KMS-11 (cell line): ENCODE measurements at regions not wholly inside any gene's neighbourhood (a gene's known extent, or its start where the extent isn't known, plus 50 kb on each side); places are given as distances from the start of the nearest gene placed in this dataset.

Experiments used
- H2AFZ ChIP-seq: fragments of 200-600 bp; sonication (generic); 2 replicates; pipeline ENCODE4 v1.6.1; 2016; ENCODE audit warnings: antibody characterized with exemption, mixed run types, low read depth
- H3K27ac ChIP-seq: fragments of 200-600 bp; sonication (generic); 2 replicates; pipeline ENCODE4 v1.6.1; 2016; ENCODE audit warnings: mild to moderate bottlenecking, mixed run types
- H3K27me3 ChIP-seq: fragments of 200-600 bp; sonication (generic); 2 replicates; pipeline ENCODE4 v1.6.1; 2017; ENCODE audit warnings: mild to moderate bottlenecking, low read depth, mixed run types, moderate library complexity; ENCODE audit not compliant: insufficient read depth
- H3K36me3 ChIP-seq: fragments of 200-600 bp; sonication (generic); 2 replicates; pipeline ENCODE4 v1.6.1; 2017; ENCODE audit warnings: mild to moderate bottlenecking, mixed run types; ENCODE audit not compliant: insufficient read depth
- H3K4me1 ChIP-seq: fragments of 200-600 bp; sonication (generic); 2 replicates; pipeline ENCODE4 v1.6.1; 2016; ENCODE audit warnings: mild to moderate bottlenecking, low read depth, mixed run types; ENCODE audit not compliant: poor library complexity, severe bottlenecking
- H3K4me2 ChIP-seq: fragments of 200-600 bp; sonication (generic); 2 replicates; pipeline ENCODE4 v1.7.0; 2016; ENCODE audit warnings: mild to moderate bottlenecking, mixed run types
- H3K4me3 ChIP-seq: fragments of 200-600 bp; sonication (generic); IDR thresholded peaks from 2 replicates; pipeline ENCODE4 v1.6.1; 2017; ENCODE audit warnings: low read depth, low read length, mixed read lengths; ENCODE audit not compliant: insufficient read depth
- H3K79me2 ChIP-seq: fragments of 200-600 bp; sonication (generic); 2 replicates; pipeline ENCODE4 v1.6.1; 2016; ENCODE audit warnings: low read depth, mixed run types; ENCODE audit not compliant: insufficient read depth
- H3K9ac ChIP-seq: fragments of 200-600 bp; sonication (generic); 2 replicates; pipeline ENCODE4 v1.6.1; 2016; ENCODE audit warnings: mild to moderate bottlenecking, mixed run types
- H4K20me1 ChIP-seq: fragments of 200-600 bp; sonication (generic); 2 replicates; pipeline ENCODE4 v1.6.1; 2016; ENCODE audit warnings: mild to moderate bottlenecking, mixed run types; ENCODE audit not compliant: insufficient read depth
- TF ChIP-seq, protein P1 (sequence below): fragments of 200-600 bp; sonication (generic); conservative IDR thresholded peaks from 2 replicates; pipeline ENCODE4 v1.6.1; 2017; ENCODE audit warnings: low read depth, mild to moderate bottlenecking, antibody characterized with exemption, low read length, moderate library complexity, mixed read lengths

DNA sequence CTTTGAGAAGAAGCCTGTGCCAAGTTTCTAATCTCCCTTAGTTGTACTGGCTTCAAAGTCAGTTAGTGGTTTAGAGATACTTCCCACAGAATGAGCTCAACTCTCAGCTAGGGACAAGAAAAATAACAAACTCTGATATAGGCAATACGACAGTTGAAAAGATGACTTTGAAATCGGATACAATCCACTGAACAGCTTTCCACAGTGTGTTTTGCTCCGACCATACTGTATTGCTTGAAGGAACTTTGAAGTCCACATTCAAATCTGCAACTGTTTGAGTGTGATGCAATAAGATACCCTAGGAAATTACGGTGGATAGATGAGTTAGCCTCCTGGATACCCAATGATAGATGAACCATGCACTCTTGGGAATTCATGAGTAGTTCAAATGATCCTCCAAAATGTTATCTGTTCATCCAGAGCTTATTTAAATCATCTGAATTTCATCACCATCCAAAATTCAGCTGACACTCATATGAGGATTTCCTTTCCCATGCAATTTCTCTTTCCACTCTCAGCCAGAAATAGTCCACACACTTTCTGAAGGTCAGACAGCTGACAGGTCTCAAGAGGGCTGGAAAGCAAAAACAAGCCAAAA lies 443.8 kb downstream of the HAO1 start:
- H2AFZ ChIP-seq: no peak overlapping the region

DNA sequence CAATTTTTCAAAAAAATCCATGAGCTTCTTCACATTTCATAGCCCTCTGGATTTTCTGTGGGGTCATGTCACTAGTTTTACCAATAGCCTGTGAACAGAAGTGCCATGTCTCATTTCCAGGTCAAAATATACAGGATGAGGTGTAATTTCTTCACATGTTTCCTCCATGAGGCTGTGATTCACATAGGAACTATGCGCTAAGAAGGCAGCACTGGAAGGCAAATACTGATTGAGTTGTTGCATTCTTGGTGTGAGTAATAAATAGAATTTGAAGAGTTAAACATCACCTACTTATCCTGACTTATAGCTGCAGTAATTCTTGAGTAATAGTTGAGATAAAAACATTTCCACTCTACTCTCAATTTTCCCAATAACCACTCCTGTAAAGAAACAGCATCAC lies 442.3 kb downstream of the HAO1 start:
- no peaks in the 10 kb centered on the region for H3K36me3 ChIP-seq
- no peaks in the 10 kb centered on the region for H3K79me2 ChIP-seq
- no peak overlapping the region for H3K27ac ChIP-seq
- TF ChIP-seq, protein P1, sequence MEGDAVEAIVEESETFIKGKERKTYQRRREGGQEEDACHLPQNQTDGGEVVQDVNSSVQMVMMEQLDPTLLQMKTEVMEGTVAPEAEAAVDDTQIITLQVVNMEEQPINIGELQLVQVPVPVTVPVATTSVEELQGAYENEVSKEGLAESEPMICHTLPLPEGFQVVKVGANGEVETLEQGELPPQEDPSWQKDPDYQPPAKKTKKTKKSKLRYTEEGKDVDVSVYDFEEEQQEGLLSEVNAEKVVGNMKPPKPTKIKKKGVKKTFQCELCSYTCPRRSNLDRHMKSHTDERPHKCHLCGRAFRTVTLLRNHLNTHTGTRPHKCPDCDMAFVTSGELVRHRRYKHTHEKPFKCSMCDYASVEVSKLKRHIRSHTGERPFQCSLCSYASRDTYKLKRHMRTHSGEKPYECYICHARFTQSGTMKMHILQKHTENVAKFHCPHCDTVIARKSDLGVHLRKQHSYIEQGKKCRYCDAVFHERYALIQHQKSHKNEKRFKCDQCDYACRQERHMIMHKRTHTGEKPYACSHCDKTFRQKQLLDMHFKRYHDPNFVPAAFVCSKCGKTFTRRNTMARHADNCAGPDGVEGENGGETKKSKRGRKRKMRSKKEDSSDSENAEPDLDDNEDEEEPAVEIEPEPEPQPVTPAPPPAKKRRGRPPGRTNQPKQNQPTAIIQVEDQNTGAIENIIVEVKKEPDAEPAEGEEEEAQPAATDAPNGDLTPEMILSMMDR: no peak
- H3K4me2 ChIP-seq: no peak overlapping the region
- H3K9ac ChIP-seq: no peak overlapping the region
- no peaks in the 10 kb centered on the region for H3K27me3 ChIP-seq
- H3K4me1 ChIP-seq: no peaks in the 10 kb centered on the region
- H4K20me1 ChIP-seq: no peaks in the 10 kb centered on the region
- no peak overlapping the region for H2AFZ ChIP-seq
- no peak overlapping the region for H3K4me3 ChIP-seq

More for the DNA sequence above, 443.8 kb downstream of the HAO1 start:
- H3K79me2 ChIP-seq: no peaks in the 10 kb centered on the region
- no peaks in the 10 kb centered on the region for H4K20me1 ChIP-seq
- TF ChIP-seq, protein P1: no peak
- H3K4me3 ChIP-seq: no peak overlapping the region
- H3K4me1 ChIP-seq: no peaks in the 10 kb centered on the region
- no peak overlapping the region for H3K9ac ChIP-seq
- no peak overlapping the region for H3K4me2 ChIP-seq
- H3K27me3 ChIP-seq: no peaks in the 10 kb centered on the region
- H3K27ac ChIP-seq: no peak overlapping the region
- no peaks in the 10 kb centered on the region for H3K36me3 ChIP-seq

DNA sequence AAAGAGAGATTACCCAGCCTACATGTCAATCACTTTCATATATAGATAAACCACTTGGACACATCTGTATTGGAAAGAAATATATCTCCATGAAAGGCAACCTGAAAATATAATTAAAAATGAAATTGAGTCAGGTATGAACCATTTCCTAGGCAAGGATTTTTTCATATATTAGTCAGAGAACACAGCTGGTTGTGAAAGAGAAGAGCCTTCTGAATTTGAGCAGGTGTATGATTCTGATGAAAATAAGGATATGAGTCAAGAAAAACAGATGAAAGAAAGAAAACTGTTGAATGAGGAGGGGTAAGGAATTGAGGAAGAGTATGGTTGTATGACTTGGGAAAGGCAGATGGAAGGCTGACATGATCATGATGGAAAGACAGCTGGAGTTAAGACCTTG lies 441.1 kb downstream of the HAO1 start:
- TF ChIP-seq, protein P1: no peak
- Histone ChIP-seq H4K20me1 (no peaks in the 10 kb centered on the region), H3K36me3 (no peaks in the 10 kb centered on the region), H3K4me3 (no peak overlapping the region), H3K9ac (no peak overlapping the region), H3K27me3 (no peaks in the 10 kb centered on the region), H3K4me2 (no peak overlapping the region), H3K27ac (no peak overlapping the region), H2AFZ (no peak overlapping the region), H3K4me1 (peaks cover 6% of the 10 kb centered on the region), H3K79me2 (no peaks in the 10 kb centered on the region)

DNA sequence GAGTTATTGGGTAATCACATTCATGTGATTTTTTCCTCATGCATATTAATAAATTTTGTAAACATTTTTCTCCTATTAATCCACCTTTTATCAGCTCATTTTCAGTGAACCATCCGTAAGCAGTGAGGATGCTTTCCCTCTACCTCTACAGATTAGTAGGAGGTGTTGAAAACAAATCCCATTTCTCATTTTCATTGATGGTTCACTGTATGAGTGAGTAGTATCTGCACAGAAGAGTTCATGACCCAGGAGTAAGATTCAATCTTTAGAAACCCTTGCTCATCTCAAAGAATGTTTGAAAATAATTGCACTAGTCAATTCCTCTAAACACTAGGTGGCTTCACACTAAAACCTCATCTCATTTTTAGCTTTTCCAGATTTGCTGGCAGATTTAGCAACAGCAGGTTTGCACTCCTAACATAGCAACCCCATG lies 440.0 kb downstream of the HAO1 start:
- peaks cover 16% of the 10 kb centered on the region for H3K4me1 ChIP-seq
- no peaks in the 10 kb centered on the region for H3K79me2 ChIP-seq
- H3K27ac ChIP-seq: no peak overlapping the region
- no peaks in the 10 kb centered on the region for H3K27me3 ChIP-seq
- TF ChIP-seq, protein P1: no peak
- no peak overlapping the region for H3K9ac ChIP-seq
- no peak overlapping the region for H2AFZ ChIP-seq
- H3K36me3 ChIP-seq: no peaks in the 10 kb centered on the region
- no peak overlapping the region for H3K4me2 ChIP-seq
- no peaks in the 10 kb centered on the region for H4K20me1 ChIP-seq
- no peak overlapping the region for H3K4me3 ChIP-seq
